ENCODE measurements at regions not wholly inside any gene's neighbourhood (a gene's known extent, or its start where the extent isn't known, plus 50 kb on each side); places are given as distances from the start of the nearest gene placed in this dataset.

GRCh38 chr14:28052251-28052650, 714.3 kb upstream of the FOXG1 start:
- peaks cover 17% of the 10 kb centered on the region for H3K9me3 ChIP-seq (ENCODE audit: low read depth, low read length, poor library complexity, severe bottlenecking)
- H3K4me3 ChIP-seq (ENCODE audit: low read depth, low read length, poor library complexity, severe bottlenecking), result no peak overlapping the region
- no peaks in the 10 kb centered on the region for H3K27me3 ChIP-seq (replicated peaks; ENCODE audit: insufficient read depth, low read depth, low read length, poor library complexity)
- ChIA-PET POLR2A (ENCODE audit: low non-redundant PET) (no interaction called here), CTCF (no interaction called here)
- no peak for TF ChIP-seq CTCF (conservative IDR thresholded peaks at IDR 0.05; ENCODE audit: low read depth, low read length)
- no peak overlapping the region for H3K27ac ChIP-seq (ENCODE audit: low read depth, low read length, poor library complexity, severe bottlenecking)
- H3K4me1 ChIP-seq (ENCODE audit: insufficient read depth, low read length, poor library complexity, severe bottlenecking), result no peaks in the 10 kb centered on the region
- no TSS peak for BruUV-seq (replicated peaks)
- no peaks in the 10 kb centered on the region for H3K36me3 ChIP-seq (ENCODE audit: insufficient read depth, low read length, poor library complexity, severe bottlenecking)
- intact Hi-C loops (cut with micrococcal nuclease; ENCODE audit: unreplicated experiment), result loop anchor here (10.0 kb wide), 1 partner anchor 57 kb away; no protein-coding TSS in a partner anchor
- no peak for DNase-seq (ENCODE audit: low spot score)

- H3K9me3 ChIP-seq (ENCODE audit: low read depth, low read length, poor library complexity, severe bottlenecking), result peaks cover 18% of the 10 kb centered on the region
- ChIA-PET POLR2A (ENCODE audit: low non-redundant PET) (no interaction called here), CTCF (no interaction called here)
- H3K36me3 ChIP-seq (ENCODE audit: insufficient read depth, low read length, poor library complexity, severe bottlenecking), result no peaks in the 10 kb centered on the region
- no peak overlapping the region for H3K27ac ChIP-seq (ENCODE audit: low read depth, low read length, poor library complexity, severe bottlenecking)
- no peaks in the 10 kb centered on the region for H3K4me1 ChIP-seq (ENCODE audit: insufficient read depth, low read length, poor library complexity, severe bottlenecking)
- no TSS peak for BruUV-seq (replicated peaks)
- no peaks in the 10 kb centered on the region for H3K27me3 ChIP-seq (replicated peaks; ENCODE audit: insufficient read depth, low read depth, low read length, poor library complexity)
- no peak for DNase-seq (ENCODE audit: low spot score)
- TF ChIP-seq EZH2 (IDR thresholded peaks at IDR 0.05; ENCODE audit: borderline replicate concordance, low read depth, low read length, poor library complexity, severe bottlenecking) (no peak), CTCF (conservative IDR thresholded peaks at IDR 0.05; ENCODE audit: low read depth, low read length) (no peak)
- no peak overlapping the region for H3K4me3 ChIP-seq (ENCODE audit: low read depth, low read length, poor library complexity, severe bottlenecking)
- intact Hi-C loops (cut with micrococcal nuclease; ENCODE audit: unreplicated experiment), result loop anchor here (10.0 kb wide), 1 partner anchor 60 kb away; no protein-coding TSS in a partner anchor
Measured at GRCh38 chr14:28055008-28055407, 711.6 kb upstream of the FOXG1 start.

GRCh38 chr14:28057359-28058296, 709.0 kb upstream of the FOXG1 start:
- Histone ChIP-seq H3K9me3 (ENCODE audit: low read depth, low read length, poor library complexity, severe bottlenecking) (peaks cover 14% of the 10 kb centered on the region), H3K27me3 (replicated peaks; ENCODE audit: insufficient read depth, low read depth, low read length, poor library complexity) (no peaks in the 10 kb centered on the region), H3K36me3 (ENCODE audit: insufficient read depth, low read length, poor library complexity, severe bottlenecking) (no peaks in the 10 kb centered on the region), H3K4me3 (ENCODE audit: low read depth, low read length, poor library complexity, severe bottlenecking) (no peak overlapping the region), H3K4me1 (ENCODE audit: insufficient read depth, low read length, poor library complexity, severe bottlenecking) (no peaks in the 10 kb centered on the region), H3K27ac (ENCODE audit: low read depth, low read length, poor library complexity, severe bottlenecking) (no peak overlapping the region)
- POLR2A ChIA-PET (ENCODE audit: low non-redundant PET), result no interaction called here
- CTCF ChIA-PET, result no interaction called here
- TF ChIP-seq EZH2 (IDR thresholded peaks at IDR 0.05; ENCODE audit: borderline replicate concordance, low read depth, low read length, poor library complexity, severe bottlenecking) (no peak), CTCF (conservative IDR thresholded peaks at IDR 0.05; ENCODE audit: low read depth, low read length) (no peak)
- no peak for DNase-seq (ENCODE audit: low spot score)
- intact Hi-C loops (cut with micrococcal nuclease; ENCODE audit: unreplicated experiment), result loop anchor here (10.0 kb wide), 1 partner anchor 63 kb away; no protein-coding TSS in a partner anchor
- no TSS peak for BruUV-seq (replicated peaks)

Data from A673 (cell line).